ENCODE measurements at regions not wholly inside any gene's neighbourhood (a gene's known extent, or its start where the extent isn't known, plus 50 kb on each side); places are given as distances from the start of the nearest gene placed in this dataset.

- no peak for TF ChIP-seq EP300 (IDR thresholded peaks at IDR 0.05; ENCODE audit: borderline replicate concordance)
- TF ChIP-seq CREB1 (IDR thresholded peaks at IDR 0.05; ENCODE audit: low read depth) = no peak
- no peak for TF ChIP-seq TEAD4 (IDR thresholded peaks at IDR 0.05)
- no peak for TF ChIP-seq TAF1 (IDR thresholded peaks at IDR 0.05; ENCODE audit: low read depth)
- TF ChIP-seq REST (IDR thresholded peaks at IDR 0.05; ENCODE audit: low read depth) = no peak
- no peak for TF ChIP-seq RAD21 (IDR thresholded peaks at IDR 0.05; ENCODE audit: low read depth)
- TF ChIP-seq USF1 (IDR thresholded peaks at IDR 0.05) = no peak
- TF ChIP-seq MAX (IDR thresholded peaks at IDR 0.05) = no peak
- TF ChIP-seq ZBTB7A (IDR thresholded peaks at IDR 0.05; ENCODE audit: low read depth) = no peak
- no peak for TF ChIP-seq TCF12 (IDR thresholded peaks at IDR 0.05; ENCODE audit: low read depth)
- TF ChIP-seq CEBPB (IDR thresholded peaks at IDR 0.05) = no peak
- TF ChIP-seq FOXM1 (IDR thresholded peaks at IDR 0.05; ENCODE audit: borderline replicate concordance, low read depth) = no peak
- TF ChIP-seq EGR1 (IDR thresholded peaks at IDR 0.05) = no peak
These were observed 595.2 kb upstream of the ARRDC3 start for GRCh38 chr5:91978221-91978882.

- TF ChIP-seq FOXM1 (IDR thresholded peaks at IDR 0.05; ENCODE audit: borderline replicate concordance, low read depth) (no peak), TCF12 (IDR thresholded peaks at IDR 0.05; ENCODE audit: low read depth) (no peak), EP300 (IDR thresholded peaks at IDR 0.05; ENCODE audit: borderline replicate concordance) (no peak), USF1 (IDR thresholded peaks at IDR 0.05) (no peak), NFIC (IDR thresholded peaks at IDR 0.05) (no peak), RAD21 (IDR thresholded peaks at IDR 0.05; ENCODE audit: low read depth) (no peak), EGR1 (IDR thresholded peaks at IDR 0.05) (no peak), ZBTB7A (IDR thresholded peaks at IDR 0.05; ENCODE audit: low read depth) (no peak), TEAD4 (IDR thresholded peaks at IDR 0.05) (no peak), REST (IDR thresholded peaks at IDR 0.05; ENCODE audit: low read depth) (no peak), CREB1 (IDR thresholded peaks at IDR 0.05; ENCODE audit: low read depth) (no peak), TAF1 (IDR thresholded peaks at IDR 0.05; ENCODE audit: low read depth) (no peak), CEBPB (IDR thresholded peaks at IDR 0.05) (no peak), MAX (IDR thresholded peaks at IDR 0.05) (no peak), YY1 (IDR thresholded peaks at IDR 0.05; ENCODE audit: low read depth) (no peak)
These were observed 594.5 kb upstream of the ARRDC3 start for GRCh38 chr5:91977579-91977978.

- TF ChIP-seq FOXM1 (IDR thresholded peaks at IDR 0.05; ENCODE audit: borderline replicate concordance, low read depth) (no peak), TAF1 (IDR thresholded peaks at IDR 0.05; ENCODE audit: low read depth) (no peak), YY1 (IDR thresholded peaks at IDR 0.05; ENCODE audit: low read depth) (no peak), RAD21 (IDR thresholded peaks at IDR 0.05; ENCODE audit: low read depth) (no peak), EGR1 (IDR thresholded peaks at IDR 0.05) (no peak), ZBTB7A (IDR thresholded peaks at IDR 0.05; ENCODE audit: low read depth) (no peak), TCF12 (IDR thresholded peaks at IDR 0.05; ENCODE audit: low read depth) (no peak), CEBPB (IDR thresholded peaks at IDR 0.05) (no peak), MAX (IDR thresholded peaks at IDR 0.05) (no peak), NFIC (IDR thresholded peaks at IDR 0.05) (no peak), CREB1 (IDR thresholded peaks at IDR 0.05; ENCODE audit: low read depth) (no peak), REST (IDR thresholded peaks at IDR 0.05; ENCODE audit: low read depth) (no peak), TEAD4 (IDR thresholded peaks at IDR 0.05) (no peak), USF1 (IDR thresholded peaks at IDR 0.05) (no peak), EP300 (IDR thresholded peaks at IDR 0.05; ENCODE audit: borderline replicate concordance) (no peak)
These were observed 593.3 kb upstream of the ARRDC3 start for GRCh38 chr5:91976451-91976850.
